Mesothelial cell of epicardium (in vitro differentiated cells): ENCODE measurements at regions not wholly inside any gene's neighbourhood (a gene's known extent, or its start where the extent isn't known, plus 50 kb on each side); places are given as distances from the start of the nearest gene placed in this dataset.

Experiments
- DNase-seq, 2 experiments: peaks; one replicate each; pipeline ENCODE4 v3.0.0; 2021; ENCODE audit warnings: low spot score in 2 of 2; ENCODE audit not compliant: unreplicated experiment in 2 of 2
- H3K27ac Mint-ChIP-seq: 2 replicates; pipeline ENCODE4 v1.8.0; 2021; ENCODE audit warnings: mixed read lengths
- H3K27me3 Mint-ChIP-seq: 2 replicates; pipeline ENCODE4 v1.8.0; 2021; ENCODE audit warnings: low read depth, mixed read lengths
- H3K36me3 Mint-ChIP-seq: 2 replicates; pipeline ENCODE4 v1.8.0; 2021; ENCODE audit warnings: mixed read lengths
- H3K4me1 Mint-ChIP-seq: 2 replicates; pipeline ENCODE4 v1.8.0; 2021; ENCODE audit warnings: mixed read lengths
- H3K4me3 Mint-ChIP-seq: 2 replicates; pipeline ENCODE4 v1.8.0; 2021; ENCODE audit warnings: mild to moderate bottlenecking, moderate library complexity, mixed read lengths
- H3K9me3 Mint-ChIP-seq: 2 replicates; pipeline ENCODE4 v1.8.0; 2021; ENCODE audit warnings: mixed read lengths
- CTCF ChIP-seq: fragments of 200-600 bp; sonication (generic); IDR thresholded peaks from one replicate; pipeline ENCODE4 v1.5.0; 2021; ENCODE audit warnings: antibody characterized with exemption; ENCODE audit not compliant: unreplicated experiment

- no peak for DNase-seq
- Mint-ChIP-seq H3K27ac (no peak overlapping the region), H3K4me3 (no peak overlapping the region), H3K27me3 (no peaks in the 10 kb centered on the region), H3K36me3 (peaks cover 15% of the 10 kb centered on the region), H3K4me1 (peaks cover 19% of the 10 kb centered on the region), H3K9me3 (peaks cover 4% of the 10 kb centered on the region)
- TF ChIP-seq CTCF = no peak
Measured at GRCh38 chr17:72401883-72402726, 281.3 kb downstream of the SOX9 start.

- no peak for TF ChIP-seq CTCF
- no peaks in the 10 kb centered on the region for H3K27me3 Mint-ChIP-seq
- peaks cover 1% of the 10 kb centered on the region for H3K9me3 Mint-ChIP-seq
- H3K4me1 Mint-ChIP-seq = peaks cover 26% of the 10 kb centered on the region
- no peak for DNase-seq
- H3K27ac Mint-ChIP-seq = no peak overlapping the region
- H3K4me3 Mint-ChIP-seq = no peak overlapping the region
- H3K36me3 Mint-ChIP-seq = peaks cover 10% of the 10 kb centered on the region
Measured at GRCh38 chr17:72402727-72403210, 281.9 kb downstream of the SOX9 start.

- peaks cover 9% of the 10 kb centered on the region for H3K36me3 Mint-ChIP-seq
- DNase-seq = no peak
- H3K27me3 Mint-ChIP-seq = no peaks in the 10 kb centered on the region
- TF ChIP-seq CTCF = no peak
- H3K4me1 Mint-ChIP-seq = peaks cover 33% of the 10 kb centered on the region
- no peak overlapping the region for H3K27ac Mint-ChIP-seq
- no peak overlapping the region for H3K4me3 Mint-ChIP-seq
- no peaks in the 10 kb centered on the region for H3K9me3 Mint-ChIP-seq
Measured at GRCh38 chr17:72403713-72404209, 282.9 kb downstream of the SOX9 start.

- peaks cover 33% of the 10 kb centered on the region for H3K4me1 Mint-ChIP-seq
- DNase-seq = no peak
- H3K36me3 Mint-ChIP-seq = peaks cover 9% of the 10 kb centered on the region
- H3K9me3 Mint-ChIP-seq = no peaks in the 10 kb centered on the region
- peak overlapping the region; percentile 4 for H3K27ac Mint-ChIP-seq
- no peak overlapping the region for H3K4me3 Mint-ChIP-seq
- no peak for TF ChIP-seq CTCF
- no peaks in the 10 kb centered on the region for H3K27me3 Mint-ChIP-seq
Measured at GRCh38 chr17:72404872-72405271, 284.1 kb downstream of the SOX9 start.

GRCh38 chr17:72405662-72406230, 284.9 kb downstream of the SOX9 start:
- DNase-seq = no peak
- no peak overlapping the region for H3K4me3 Mint-ChIP-seq
- H3K9me3 Mint-ChIP-seq = no peaks in the 10 kb centered on the region
- TF ChIP-seq CTCF = no peak
- H3K4me1 Mint-ChIP-seq = peaks cover 30% of the 10 kb centered on the region
- no peak overlapping the region for H3K27ac Mint-ChIP-seq
- H3K36me3 Mint-ChIP-seq = peaks cover 9% of the 10 kb centered on the region
- H3K27me3 Mint-ChIP-seq = no peaks in the 10 kb centered on the region
